H1 (cell line): ENCODE measurements at regions not wholly inside any gene's neighbourhood (a gene's known extent, or its start where the extent isn't known, plus 50 kb on each side); places are given as distances from the start of the nearest gene placed in this dataset.

Experiments
- CTCF ChIA-PET: fragments of 300-600 bp; sonication (Branson Sonifier 250); formaldehyde crosslinking; loops from one replicate; lab custom pipeline; 2021; ENCODE audit not compliant: partially characterized antibody; lab: Charles Lee
- POLR2A ChIA-PET: fragments of 300-600 bp; sonication (Branson Sonifier 250); formaldehyde crosslinking; loops from one replicate; lab custom pipeline; 2021; ENCODE audit warnings: inconsistent platforms; ENCODE audit not compliant: partially characterized antibody; lab: Charles Lee
- DNase-seq, 2 experiments: peaks; one replicate each; pipeline versions ENCODE4 v3.0.0 to v3.0.0-alpha.2; 2010 to 2022; ENCODE audit warnings: low spot score in 2 of 2, low read depth in 1 of 2, mixed read lengths in 1 of 2
- FAIRE-seq: peaks from 2 replicates; lab custom pipeline; 2011; peaks lifted over from hg19 to GRCh38; lab: Jason Lieb, UNC
- H2AFZ ChIP-seq: 2 replicates; pipeline ENCODE4 v1.8.1; 2012; ENCODE audit warnings: low read length, inconsistent platforms
- H2AK5ac ChIP-seq: 2 replicates; pipeline ENCODE4 v1.6.1; 2013; ENCODE audit warnings: low read depth, low read length
- H2BK120ac ChIP-seq: replicated peaks from 2 replicates; pipeline ENCODE3; 2013; ENCODE audit warnings: low read depth, low read length, inconsistent platforms
- H2BK12ac ChIP-seq: 2 replicates; pipeline ENCODE4 v1.6.1; 2013; ENCODE audit warnings: low read depth, low read length
- H2BK15ac ChIP-seq: 2 replicates; pipeline ENCODE4 v1.6.1; 2013; ENCODE audit warnings: low read length
- H2BK20ac ChIP-seq: 2 replicates; pipeline ENCODE4 v1.6.1; 2013; ENCODE audit warnings: low read length
- H2BK5ac ChIP-seq: 2 replicates; pipeline ENCODE4 v1.6.1; 2013; ENCODE audit warnings: low read depth, low read length
- H3K14ac ChIP-seq: 2 replicates; pipeline ENCODE4 v1.6.1; 2013; ENCODE audit warnings: inconsistent platforms; ENCODE audit not compliant: insufficient read length
- H3K18ac ChIP-seq: 2 replicates; pipeline ENCODE4 v1.6.1; 2013; ENCODE audit warnings: low read length; ENCODE audit errors: extremely low read depth
- H3K23ac ChIP-seq: 2 replicates; pipeline ENCODE4 v1.6.1; 2013; ENCODE audit warnings: inconsistent platforms; ENCODE audit not compliant: insufficient read length
- H3K23me2 ChIP-seq: 2 replicates; pipeline ENCODE4 v1.6.1; 2013; ENCODE audit warnings: low read depth, low read length
- H3K27ac ChIP-seq: 2 replicates; pipeline ENCODE4 v1.6.1; 2011; ENCODE audit warnings: low read depth, low read length, inconsistent platforms
- H3K27me3 ChIP-seq, 4 experiments: replicated peaks in 1 of 4; 1 replicate in 1 of 4; 2 replicates in 3 of 4; pipeline versions ENCODE4 v1.6.1 to v1.8.1; 2011 to 2013; ENCODE audit warnings: low read length in 3 of 4, mild to moderate bottlenecking in 3 of 4, inconsistent platforms in 2 of 4, mixed read lengths in 2 of 4, moderate library complexity in 1 of 4; ENCODE audit not compliant: control insufficient read depth in 3 of 4, insufficient read depth in 3 of 4; ENCODE audit errors: extremely low read depth in 1 of 4
- H3K36me3 ChIP-seq, 4 experiments: 2 replicates each; pipeline versions ENCODE4 v1.6.1 to v1.8.1; 2011 to 2013; ENCODE audit warnings: mild to moderate bottlenecking in 4 of 4, low read length in 3 of 4, moderate library complexity in 2 of 4, control low read depth in 1 of 4, inconsistent platforms in 1 of 4; ENCODE audit not compliant: insufficient read depth in 4 of 4, control insufficient read depth in 2 of 4
- H3K4ac ChIP-seq: replicated peaks from 2 replicates; pipeline ENCODE3; 2013; ENCODE audit warnings: low read length, low read depth, mixed read lengths, inconsistent platforms; ENCODE audit not compliant: insufficient read length
- H3K4me1 ChIP-seq, 4 experiments: replicated peaks in 1 of 4; 1 replicate in 1 of 4; 2 replicates in 3 of 4; pipeline versions ENCODE4 v1.6.1 to v1.8.1; 2011 to 2013; ENCODE audit warnings: low read length in 3 of 4, inconsistent platforms in 2 of 4, mixed read lengths in 1 of 4; ENCODE audit not compliant: insufficient read depth in 4 of 4, control insufficient read depth in 3 of 4
- H3K4me2 ChIP-seq, 2 experiments: 2 replicates each; pipeline versions ENCODE4 v1.6.1 to v1.8.1; 2011 to 2013; ENCODE audit warnings: low read depth in 2 of 2, low read length in 2 of 2, control low read depth in 1 of 2, inconsistent platforms in 1 of 2, mild to moderate bottlenecking in 1 of 2; ENCODE audit not compliant: insufficient read depth in 1 of 2
- H3K4me3 ChIP-seq, 4 experiments: fragments of 200-600, 300-600 bp in 1 of 4; sonication (generic), shearing (Covaris generic), sonication (Bioruptor Twin) in 1 of 4; 2 replicates each; pipeline versions ENCODE4 v1.5.1 to v1.8.1; 2011 to 2016; ENCODE audit warnings: low read length in 4 of 4, low read depth in 3 of 4, control low read depth in 2 of 4, inconsistent platforms in 2 of 4, mild to moderate bottlenecking in 2 of 4, mixed read lengths in 1 of 4, moderate library complexity in 1 of 4; ENCODE audit not compliant: insufficient read depth in 2 of 4; ENCODE audit errors: extremely low read depth in 1 of 4
- H3K56ac ChIP-seq: replicated peaks from 2 replicates; pipeline ENCODE3; 2013; ENCODE audit warnings: low read depth, mild to moderate bottlenecking, mixed read lengths, low read length, inconsistent platforms; ENCODE audit not compliant: insufficient read length
- H3K79me1 ChIP-seq: 2 replicates; pipeline ENCODE4 v1.6.1; 2013; ENCODE audit warnings: low read depth, low read length, control low read depth
- H3K79me2 ChIP-seq, 2 experiments: 2 replicates each; pipeline versions ENCODE4 v1.6.1 to v1.8.1; 2012 to 2013; ENCODE audit warnings: low read length in 2 of 2, mild to moderate bottlenecking in 2 of 2, inconsistent platforms in 1 of 2; ENCODE audit not compliant: insufficient read depth in 2 of 2, control insufficient read depth in 1 of 2
- H3K9ac ChIP-seq, 4 experiments: replicated peaks in 1 of 4; 1 replicate in 1 of 4; 2 replicates in 3 of 4; pipeline versions ENCODE4 v1.6.1 to v1.8.1; 2011 to 2013; ENCODE audit warnings: low read depth in 3 of 4, low read length in 3 of 4, control low read depth in 2 of 4, mild to moderate bottlenecking in 2 of 4, moderate library complexity in 2 of 4, inconsistent platforms in 1 of 4; ENCODE audit errors: extremely low read depth in 1 of 4
- H3K9me3 ChIP-seq, 2 experiments: 2 replicates each; pipeline versions ENCODE4 v1.6.1 to v1.8.1; 2012 to 2013; ENCODE audit warnings: mild to moderate bottlenecking in 2 of 2, moderate library complexity in 2 of 2, control low read depth in 1 of 2, inconsistent platforms in 1 of 2, low read depth in 1 of 2, low read length in 1 of 2, mixed read lengths in 1 of 2; ENCODE audit not compliant: insufficient read depth in 2 of 2
- H4K20me1 ChIP-seq, 2 experiments: replicated peaks in 1 of 2; 2 replicates each; pipeline versions ENCODE3 to v1.8.1; 2011 to 2013; ENCODE audit warnings: inconsistent platforms in 2 of 2, low read length in 2 of 2, mild to moderate bottlenecking in 1 of 2; ENCODE audit not compliant: insufficient read depth in 2 of 2, control insufficient read depth in 1 of 2
- H4K5ac ChIP-seq: 2 replicates; pipeline ENCODE4 v1.6.1; 2013; ENCODE audit warnings: low read length, low read depth, mixed read lengths, inconsistent platforms; ENCODE audit not compliant: insufficient read length
- H4K8ac ChIP-seq: 2 replicates; pipeline ENCODE4 v1.8.0; 2013; ENCODE audit warnings: mild to moderate bottlenecking, moderate library complexity, low read length, inconsistent platforms; ENCODE audit not compliant: insufficient read depth; ENCODE audit errors: extremely low read depth
- H4K91ac ChIP-seq: replicated peaks from 2 replicates; pipeline ENCODE3; 2013; ENCODE audit warnings: low read length, mixed read lengths, inconsistent platforms; ENCODE audit not compliant: insufficient read length
- CHD1 ChIP-seq: IDR thresholded peaks from 2 replicates; pipeline ENCODE4 v1.6.1; 2012; ENCODE audit warnings: low read depth, low read length, improper control_type of control experiment
- GTF2F1 ChIP-seq: IDR thresholded peaks from 2 replicates; pipeline ENCODE4 v1.6.1; 2012; ENCODE audit warnings: low read depth, low read length, improper control_type of control experiment, borderline replicate concordance
- HDAC6 ChIP-seq: IDR thresholded peaks from one replicate; pipeline ENCODE4 v1.7.1; 2012; ENCODE audit warnings: low read depth, mild to moderate bottlenecking, inconsistent platforms, low read length, moderate library complexity
- POU5F1 ChIP-seq: IDR thresholded peaks from 2 replicates; pipeline ENCODE4 v1.6.1; 2011; ENCODE audit warnings: low read depth, mild to moderate bottlenecking, low read length, moderate library complexity
- SAP30 ChIP-seq: fragments of 300-600 bp; sonication (generic); IDR thresholded peaks from 2 replicates; pipeline ENCODE4 v1.7.1; 2012; ENCODE audit warnings: low read length, moderate library complexity, mild to moderate bottlenecking, inconsistent platforms; ENCODE audit not compliant: insufficient read depth, insufficient replicate concordance
- TCF12 ChIP-seq: IDR thresholded peaks from 2 replicates; pipeline ENCODE4 v1.6.1; 2011; ENCODE audit warnings: low read depth, mild to moderate bottlenecking, low read length
- YY1 ChIP-seq: IDR thresholded peaks from 2 replicates; pipeline ENCODE4 v1.6.1; 2011; ENCODE audit warnings: low read depth, mild to moderate bottlenecking, low read length
- WGBS, 2 experiments: shearing (Covaris generic) in 1 of 2; methylation state at CpG; one replicate each; pipeline versions ENCODE4 v1.1.6 to v1.1.7; 2013 to 2015; ENCODE audit warnings: low lambda C conversion rate in 2 of 2, mixed read lengths in 2 of 2, inconsistent platforms in 1 of 2, low coverage in 1 of 2, missing lambda C conversion rate in 1 of 2; ENCODE audit not compliant: insufficient replicate concordance in 2 of 2, insufficient coverage in 1 of 2, insufficient read length in 1 of 2; ENCODE audit errors: extremely low coverage in 1 of 2, missing lambda C conversion rate in 1 of 2; 5-methylcytosine and 5-hydroxymethylcytosine counted together

GRCh38 chr14:76313852-76314251 is 62.1 kb upstream of the ESRRB start:
- Histone ChIP-seq H3K14ac (no peak overlapping the region), H2BK5ac (peak overlapping the region; percentile 91), H4K91ac (peak overlapping the region; percentile 58), H3K27me3 (peaks cover 4 to 49% (median 34%) of the 10 kb centered on the region in 4 experiments), H2BK15ac (0 out of 2 replicates have a peak overlapping the region, but pooled peaks have one; percentile 47), H2BK120ac (peak overlapping the region; percentile 47), H3K4ac (no peak overlapping the region), H2BK20ac (peak overlapping the region; percentile 84; the same call in 1 of the 2 replicates), H4K20me1 (no peaks in the 10 kb centered on the region), H3K18ac (peak overlapping the region; percentile 96), H3K23me2 (peaks cover 6% of the 10 kb centered on the region; the same call in 1 of the 2 replicates), H3K9me3 (no peaks in the 10 kb centered on the region), H4K8ac (no peak overlapping the region), H2BK12ac (peak overlapping the region; percentile 93; the same call in 1 of the 2 replicates), H3K9ac (no peak overlapping the region), H2AK5ac (0 out of 2 replicates have a peak overlapping the region, but pooled peaks have one; percentile 19), H3K4me3 (peak overlapping the region in 1 of 4 experiments; percentile 39; a peak in 3 of 8 replicates), H4K5ac (no peak overlapping the region), H3K23ac (no peak overlapping the region), H3K36me3 (no peaks in the 10 kb centered on the region), H3K79me2 (no peaks in the 10 kb centered on the region), H3K4me2 (peak overlapping the region; percentile 46 to 53), H2AFZ (0 out of 2 replicates have a peak overlapping the region, but pooled peaks have one; percentile 81), H3K4me1 (peaks cover 11 to 39% (median 19%) of the 10 kb centered on the region in 4 experiments), H3K27ac (no peak overlapping the region), H3K79me1 (no peaks in the 10 kb centered on the region), H3K56ac (no peak overlapping the region)
- TF ChIP-seq POU5F1 (no peak), HDAC6 (no peak), SAP30 (no peak), TCF12 (no peak), YY1 (no peak), GTF2F1 (no peak), CHD1 (no peak)
- ChIA-PET POLR2A (interaction anchor here (0.6 to 1.4 kb wide), 4 partner anchors 10 to 251 kb away, joined by 3 to 5 read pairs (median 3); no protein-coding TSS in a partner anchor), CTCF (interaction anchor here (0.7 to 1.5 kb wide), 6 partner anchors 11 to 73 kb away, joined by 3 to 5 read pairs (median 4); no protein-coding TSS in a partner anchor)
- WGBS, 2 experiments, result 10% methylated on average over 3 of the region's 3 CpGs; no CpG with 5 or more reads in 1 of the 2 experiments
- DNase-seq, result no peak
- no peak for FAIRE-seq
